ENCODE measurements at regions not wholly inside any gene's neighbourhood (a gene's known extent, or its start where the extent isn't known, plus 50 kb on each side); places are given as distances from the start of the nearest gene placed in this dataset.

GRCh38 chr21:35743571-35743970 lies 316.8 kb downstream of the SETD4 start:
- no peak overlapping the region for H3K9ac ChIP-seq (ENCODE audit: low read length)
- no peaks in the 10 kb centered on the region for H3K27me3 ChIP-seq (ENCODE audit: control insufficient read depth, insufficient read depth, low read length)
- H3K4me1 ChIP-seq (ENCODE audit: control insufficient read depth, insufficient read depth, low read length) = no peaks in the 10 kb centered on the region
- H3K4me3 ChIP-seq (ENCODE audit: low read length) = no peak overlapping the region
- no peaks in the 10 kb centered on the region for H3K9me3 ChIP-seq (ENCODE audit: control insufficient read depth, low read length)
- H3K36me3 ChIP-seq (ENCODE audit: control insufficient read depth, insufficient read depth, low read length) = no peaks in the 10 kb centered on the region

GRCh38 chr21:35738347-35738961 lies 321.9 kb downstream of the SETD4 start:
- Histone ChIP-seq H3K36me3 (ENCODE audit: control insufficient read depth, insufficient read depth, low read length) (no peaks in the 10 kb centered on the region), H3K27me3 (ENCODE audit: control insufficient read depth, insufficient read depth, low read length) (no peaks in the 10 kb centered on the region), H3K4me1 (ENCODE audit: control insufficient read depth, insufficient read depth, low read length) (no peaks in the 10 kb centered on the region), H3K9ac (ENCODE audit: low read length) (no peak overlapping the region), H3K4me3 (ENCODE audit: low read length) (no peak overlapping the region), H3K9me3 (ENCODE audit: control insufficient read depth, low read length) (no peaks in the 10 kb centered on the region)

- no peak overlapping the region for H3K4me3 ChIP-seq (ENCODE audit: low read length)
- no peaks in the 10 kb centered on the region for H3K4me1 ChIP-seq (ENCODE audit: control insufficient read depth, insufficient read depth, low read length)
- H3K36me3 ChIP-seq (ENCODE audit: control insufficient read depth, insufficient read depth, low read length) = no peaks in the 10 kb centered on the region
These were observed 322.4 kb downstream of the SETD4 start for GRCh38 chr21:35737899-35738346.

GRCh38 chr21:35737449-35737848 lies 322.9 kb downstream of the SETD4 start:
- Histone ChIP-seq H3K27me3 (ENCODE audit: control insufficient read depth, insufficient read depth, low read length) (no peaks in the 10 kb centered on the region), H3K4me3 (ENCODE audit: low read length) (no peak overlapping the region), H3K36me3 (ENCODE audit: control insufficient read depth, insufficient read depth, low read length) (no peaks in the 10 kb centered on the region), H3K9ac (ENCODE audit: low read length) (no peak overlapping the region), H3K9me3 (ENCODE audit: control insufficient read depth, low read length) (no peaks in the 10 kb centered on the region), H3K4me1 (ENCODE audit: control insufficient read depth, insufficient read depth, low read length) (no peaks in the 10 kb centered on the region)

More at GRCh38 chr21:35737899-35738346, 322.4 kb downstream of the SETD4 start:
- Histone ChIP-seq H3K27me3 (ENCODE audit: control insufficient read depth, insufficient read depth, low read length) (no peaks in the 10 kb centered on the region), H3K9ac (ENCODE audit: low read length) (no peak overlapping the region), H3K9me3 (ENCODE audit: control insufficient read depth, low read length) (no peaks in the 10 kb centered on the region)

GRCh38 chr21:35732788-35733187 lies 327.5 kb downstream of the SETD4 start:
- Histone ChIP-seq H3K9me3 (ENCODE audit: control insufficient read depth, low read length) (no peaks in the 10 kb centered on the region), H3K27me3 (ENCODE audit: control insufficient read depth, insufficient read depth, low read length) (no peaks in the 10 kb centered on the region), H3K4me1 (ENCODE audit: control insufficient read depth, insufficient read depth, low read length) (no peaks in the 10 kb centered on the region), H3K9ac (ENCODE audit: low read length) (no peak overlapping the region), H3K4me3 (ENCODE audit: low read length) (no peak overlapping the region), H3K36me3 (ENCODE audit: control insufficient read depth, insufficient read depth, low read length) (no peaks in the 10 kb centered on the region)

GRCh38 chr21:35730325-35730724 lies 330.0 kb downstream of the SETD4 start:
- H3K4me3 ChIP-seq (ENCODE audit: low read length) = no peak overlapping the region
- H3K4me1 ChIP-seq (ENCODE audit: control insufficient read depth, insufficient read depth, low read length) = no peaks in the 10 kb centered on the region
- H3K36me3 ChIP-seq (ENCODE audit: control insufficient read depth, insufficient read depth, low read length) = no peaks in the 10 kb centered on the region
- no peaks in the 10 kb centered on the region for H3K9me3 ChIP-seq (ENCODE audit: control insufficient read depth, low read length)
- no peak overlapping the region for H3K9ac ChIP-seq (ENCODE audit: low read length)
- H3K27me3 ChIP-seq (ENCODE audit: control insufficient read depth, insufficient read depth, low read length) = no peaks in the 10 kb centered on the region

GRCh38 chr21:35727830-35728229 lies 332.5 kb downstream of the SETD4 start:
- H3K4me1 ChIP-seq (ENCODE audit: control insufficient read depth, insufficient read depth, low read length) = no peaks in the 10 kb centered on the region
- H3K9me3 ChIP-seq (ENCODE audit: control insufficient read depth, low read length) = no peaks in the 10 kb centered on the region
- no peaks in the 10 kb centered on the region for H3K27me3 ChIP-seq (ENCODE audit: control insufficient read depth, insufficient read depth, low read length)
- H3K9ac ChIP-seq (ENCODE audit: low read length) = no peak overlapping the region
- H3K4me3 ChIP-seq (ENCODE audit: low read length) = no peak overlapping the region
- no peaks in the 10 kb centered on the region for H3K36me3 ChIP-seq (ENCODE audit: control insufficient read depth, insufficient read depth, low read length)

- no peak overlapping the region for H3K9ac ChIP-seq (ENCODE audit: low read length)
These were observed 336.2 kb downstream of the SETD4 start for GRCh38 chr21:35724156-35724555.

GRCh38 chr21:35721701-35722100 lies 338.6 kb downstream of the SETD4 start:
- no peaks in the 10 kb centered on the region for H3K36me3 ChIP-seq (ENCODE audit: control insufficient read depth, insufficient read depth, low read length)
- H3K27me3 ChIP-seq (ENCODE audit: control insufficient read depth, insufficient read depth, low read length) = no peaks in the 10 kb centered on the region
- H3K9ac ChIP-seq (ENCODE audit: low read length) = no peak overlapping the region
- no peaks in the 10 kb centered on the region for H3K9me3 ChIP-seq (ENCODE audit: control insufficient read depth, low read length)
- no peaks in the 10 kb centered on the region for H3K4me1 ChIP-seq (ENCODE audit: control insufficient read depth, insufficient read depth, low read length)
- no peak overlapping the region for H3K4me3 ChIP-seq (ENCODE audit: low read length)

More at GRCh38 chr21:35724156-35724555, 336.2 kb downstream of the SETD4 start:
- Histone ChIP-seq H3K4me1 (ENCODE audit: control insufficient read depth, insufficient read depth, low read length) (no peaks in the 10 kb centered on the region), H3K9me3 (ENCODE audit: control insufficient read depth, low read length) (no peaks in the 10 kb centered on the region), H3K4me3 (ENCODE audit: low read length) (no peak overlapping the region), H3K36me3 (ENCODE audit: control insufficient read depth, insufficient read depth, low read length) (no peaks in the 10 kb centered on the region), H3K27me3 (ENCODE audit: control insufficient read depth, insufficient read depth, low read length) (no peaks in the 10 kb centered on the region)

GRCh38 chr21:35720208-35720731 lies 340.1 kb downstream of the SETD4 start:
- no peaks in the 10 kb centered on the region for H3K4me1 ChIP-seq (ENCODE audit: control insufficient read depth, insufficient read depth, low read length)
- H3K9ac ChIP-seq (ENCODE audit: low read length) = no peak overlapping the region
- no peak overlapping the region for H3K4me3 ChIP-seq (ENCODE audit: low read length)
- H3K9me3 ChIP-seq (ENCODE audit: control insufficient read depth, low read length) = no peaks in the 10 kb centered on the region
- H3K36me3 ChIP-seq (ENCODE audit: control insufficient read depth, insufficient read depth, low read length) = no peaks in the 10 kb centered on the region
- no peaks in the 10 kb centered on the region for H3K27me3 ChIP-seq (ENCODE audit: control insufficient read depth, insufficient read depth, low read length)

GRCh38 chr21:35719080-35719479 lies 341.2 kb downstream of the SETD4 start:
- no peaks in the 10 kb centered on the region for H3K4me1 ChIP-seq (ENCODE audit: control insufficient read depth, insufficient read depth, low read length)
- H3K4me3 ChIP-seq (ENCODE audit: low read length) = no peak overlapping the region
- no peaks in the 10 kb centered on the region for H3K27me3 ChIP-seq (ENCODE audit: control insufficient read depth, insufficient read depth, low read length)
- H3K36me3 ChIP-seq (ENCODE audit: control insufficient read depth, insufficient read depth, low read length) = no peaks in the 10 kb centered on the region
- no peaks in the 10 kb centered on the region for H3K9me3 ChIP-seq (ENCODE audit: control insufficient read depth, low read length)
- H3K9ac ChIP-seq (ENCODE audit: low read length) = no peak overlapping the region

- H3K4me1 ChIP-seq (ENCODE audit: control insufficient read depth, insufficient read depth, low read length) = no peaks in the 10 kb centered on the region
- no peaks in the 10 kb centered on the region for H3K36me3 ChIP-seq (ENCODE audit: control insufficient read depth, insufficient read depth, low read length)
These were observed 343.3 kb downstream of the SETD4 start for GRCh38 chr21:35716876-35717565.

More at GRCh38 chr21:35716876-35717565, 343.3 kb downstream of the SETD4 start:
- Histone ChIP-seq H3K4me3 (ENCODE audit: low read length) (no peak overlapping the region), H3K27me3 (ENCODE audit: control insufficient read depth, insufficient read depth, low read length) (no peaks in the 10 kb centered on the region), H3K9me3 (ENCODE audit: control insufficient read depth, low read length) (no peaks in the 10 kb centered on the region), H3K9ac (ENCODE audit: low read length) (no peak overlapping the region)
